ENCODE measurements at regions not wholly inside any gene's neighbourhood (a gene's known extent, or its start where the extent isn't known, plus 50 kb on each side); places are given as distances from the start of the nearest gene placed in this dataset.

GRCh38 chr2:238560234-238560633, 133.5 kb downstream of the ASB1 start:
- DNase-seq (ENCODE audit: low spot score): peak; percentile 30

GRCh38 chr2:238561230-238561629, 134.5 kb downstream of the ASB1 start:
- DNase-seq (ENCODE audit: low spot score): peak; percentile 82

GRCh38 chr2:238562446-238562845, 135.7 kb downstream of the ASB1 start:
- no peak for DNase-seq (ENCODE audit: low spot score)

GRCh38 chr2:238563551-238563950, 136.8 kb downstream of the ASB1 start:
- DNase-seq (ENCODE audit: low spot score): no peak

GRCh38 chr2:238564286-238564920, 137.7 kb downstream of the ASB1 start:
- DNase-seq (ENCODE audit: low spot score): no peak

GRCh38 chr2:238565031-238565430, 138.3 kb downstream of the ASB1 start:
- no peak for DNase-seq (ENCODE audit: low spot score)

- no peak for DNase-seq (ENCODE audit: low spot score)
Measured at GRCh38 chr2:238566001-238566645, 139.4 kb downstream of the ASB1 start.

- no peak for DNase-seq (ENCODE audit: low spot score)
Measured at GRCh38 chr2:238567067-238567855, 140.5 kb downstream of the ASB1 start.

- DNase-seq (ENCODE audit: low spot score): no peak
Measured at GRCh38 chr2:238567996-238568395, 141.3 kb downstream of the ASB1 start.

- DNase-seq (ENCODE audit: low spot score): no peak
Measured at GRCh38 chr2:238568455-238569440, 142.0 kb downstream of the ASB1 start.

GRCh38 chr2:238569507-238570195, 142.9 kb downstream of the ASB1 start:
- DNase-seq (ENCODE audit: low spot score): no peak

- no peak for DNase-seq (ENCODE audit: low spot score)
Measured at GRCh38 chr2:238570391-238570790, 143.7 kb downstream of the ASB1 start.

GRCh38 chr2:238570926-238571325, 144.2 kb downstream of the ASB1 start:
- no peak for DNase-seq (ENCODE audit: low spot score)

GRCh38 chr2:238571661-238572372, 145.1 kb downstream of the ASB1 start:
- no peak for DNase-seq (ENCODE audit: low spot score)

- no peak for DNase-seq (ENCODE audit: low spot score)
Measured at GRCh38 chr2:238573065-238573778, 146.5 kb downstream of the ASB1 start.

GRCh38 chr2:238573916-238574315, 147.2 kb downstream of the ASB1 start:
- DNase-seq (ENCODE audit: low spot score): no peak

- DNase-seq (ENCODE audit: low spot score): no peak
Measured at GRCh38 chr2:238574490-238575271, 148.0 kb downstream of the ASB1 start.

GRCh38 chr2:238576674-238577073, 149.9 kb downstream of the ASB1 start:
- DNase-seq (ENCODE audit: low spot score): no peak

- DNase-seq (ENCODE audit: low spot score): no peak
Measured at GRCh38 chr2:238578256-238578655, 151.5 kb downstream of the ASB1 start.

Measured in A172 (cell line).